Colonic mucosa (tissue), 4 donors: ENCODE measurements at regions not wholly inside any gene's neighbourhood (a gene's known extent, or its start where the extent isn't known, plus 50 kb on each side); places are given as distances from the start of the nearest gene placed in this dataset.
"Not testable (repeated sequence)": the region's sequence is repeated elsewhere in the genome, so short reads cannot be mapped to it uniquely, and the experiment has no call there.

ENCODE experiments used
- DNase-seq: peaks from one replicate; pipeline ENCODE4 v3.0.0-alpha.2; 2020
- H3K27ac ChIP-seq: fragments of 200-600 bp; one replicate; pipeline ENCODE4 v1.8.0; 2021
- H3K27me3 ChIP-seq: fragments of 200-600 bp; one replicate; pipeline ENCODE4 v1.8.0; 2021
- H3K36me3 ChIP-seq: fragments of 200-600 bp; one replicate; pipeline ENCODE4 v1.8.0; 2021
- H3K4me1 ChIP-seq: fragments of 200-600 bp; one replicate; pipeline ENCODE4 v1.8.0; 2021; ENCODE audit warnings: mild to moderate bottlenecking
- H3K4me3 ChIP-seq: fragments of 200-600 bp; one replicate; pipeline ENCODE4 v1.8.0; 2021
- H3K9ac ChIP-seq, 2 donors: one replicate each; pipeline ENCODE4 v1.7.0; 2013; ENCODE audit warnings: control low read depth in 2 of 2, low read depth in 2 of 2, low read length in 2 of 2
- H3K9me3 ChIP-seq: fragments of 200-600 bp; one replicate; pipeline ENCODE4 v1.8.0; 2021
- intact Hi-C: fragments of 100-400 bp; cut with DNase I; formaldehyde crosslinking; loops from one replicate; pipeline ENCODE4 v1.14.1; 2022
- donor health status: healthy.
- donor health status: DM: no; HTN: no; CAD: no.
- donor health status: DM: no; HTN: no; CAD: no.

GRCh38 chr3:75432885-75433284 lies 231.2 kb upstream of the FRG2C start:
- H3K36me3 ChIP-seq, H3K27me3 ChIP-seq, H3K4me3 ChIP-seq, intact Hi-C loops, H3K9me3 ChIP-seq, H3K27ac ChIP-seq, H3K4me1 ChIP-seq, H3K9ac ChIP-seq: not testable (repeated sequence)
- peak; percentile 33 for DNase-seq

- intact Hi-C loops, DNase-seq: not testable (repeated sequence)
Observed at GRCh38 chr3:75433295-75433694, 230.8 kb upstream of the FRG2C start.

GRCh38 chr3:75434276-75434912 lies 229.7 kb upstream of the FRG2C start:
- H3K27ac ChIP-seq, result peak overlapping the region; percentile 84
- H3K36me3 ChIP-seq, H3K9me3 ChIP-seq, intact Hi-C loops, H3K4me1 ChIP-seq, H3K27me3 ChIP-seq: not testable (repeated sequence)
- H3K4me3 ChIP-seq, result peak overlapping the region; percentile 76
- DNase-seq, result peak; percentile 30
- H3K9ac ChIP-seq, result peak overlapping the region; percentile 28 to 51

More at GRCh38 chr3:75433295-75433694, 230.8 kb upstream of the FRG2C start:
- H3K4me1 ChIP-seq, H3K4me3 ChIP-seq, H3K9ac ChIP-seq, H3K9me3 ChIP-seq, H3K27me3 ChIP-seq, H3K27ac ChIP-seq, H3K36me3 ChIP-seq: not testable (repeated sequence)

- H3K9me3 ChIP-seq, intact Hi-C loops, H3K4me1 ChIP-seq, H3K36me3 ChIP-seq, H3K27me3 ChIP-seq: not testable (repeated sequence)
- Histone ChIP-seq H3K27ac (peak overlapping the region; percentile 84), H3K9ac (peak overlapping the region; percentile 46 to 51), H3K4me3 (peak overlapping the region; percentile 76)
- peak; percentile 99 for DNase-seq
Observed at GRCh38 chr3:75434913-75435793, 229.0 kb upstream of the FRG2C start.

- peak overlapping the region; percentile 76 for H3K4me3 ChIP-seq
- H3K4me1 ChIP-seq, DNase-seq, H3K9me3 ChIP-seq, H3K36me3 ChIP-seq, intact Hi-C loops, H3K27me3 ChIP-seq: not testable (repeated sequence)
- peak overlapping the region; percentile 21 to 46 for H3K9ac ChIP-seq
- peak overlapping the region; percentile 76 for H3K27ac ChIP-seq
Observed at GRCh38 chr3:75435794-75436400, 228.2 kb upstream of the FRG2C start.

- H3K9ac ChIP-seq, H3K9me3 ChIP-seq, intact Hi-C loops, H3K4me1 ChIP-seq, H3K27ac ChIP-seq, DNase-seq, H3K36me3 ChIP-seq, H3K4me3 ChIP-seq, H3K27me3 ChIP-seq: not testable (repeated sequence)
Observed at GRCh38 chr3:75440986-75441385, 223.1 kb upstream of the FRG2C start.

GRCh38 chr3:75444634-75445033 lies 219.5 kb upstream of the FRG2C start:
- H3K4me3 ChIP-seq, DNase-seq, H3K9ac ChIP-seq, H3K9me3 ChIP-seq, intact Hi-C loops, H3K36me3 ChIP-seq, H3K27ac ChIP-seq, H3K4me1 ChIP-seq, H3K27me3 ChIP-seq: not testable (repeated sequence)

GRCh38 chr3:75445234-75445633 lies 218.9 kb upstream of the FRG2C start:
- H3K36me3 ChIP-seq, DNase-seq, H3K9me3 ChIP-seq, H3K27me3 ChIP-seq, intact Hi-C loops, H3K4me3 ChIP-seq, H3K9ac ChIP-seq, H3K4me1 ChIP-seq, H3K27ac ChIP-seq: not testable (repeated sequence)

GRCh38 chr3:75446948-75447347 lies 217.2 kb upstream of the FRG2C start:
- H3K9ac ChIP-seq, H3K27me3 ChIP-seq, H3K27ac ChIP-seq, H3K9me3 ChIP-seq, intact Hi-C loops, H3K4me1 ChIP-seq, DNase-seq, H3K36me3 ChIP-seq, H3K4me3 ChIP-seq: not testable (repeated sequence)

- H3K27ac ChIP-seq, H3K27me3 ChIP-seq, H3K9me3 ChIP-seq, H3K4me3 ChIP-seq, H3K4me1 ChIP-seq, intact Hi-C loops, DNase-seq, H3K36me3 ChIP-seq, H3K9ac ChIP-seq: not testable (repeated sequence)
Observed at GRCh38 chr3:75453328-75453727, 210.8 kb upstream of the FRG2C start.

- H3K36me3 ChIP-seq, H3K9ac ChIP-seq, H3K27me3 ChIP-seq, H3K9me3 ChIP-seq, H3K4me3 ChIP-seq, DNase-seq, H3K4me1 ChIP-seq, H3K27ac ChIP-seq, intact Hi-C loops: not testable (repeated sequence)
Observed at GRCh38 chr3:75453839-75454238, 210.3 kb upstream of the FRG2C start.

- intact Hi-C loops, H3K27ac ChIP-seq, H3K27me3 ChIP-seq, DNase-seq, H3K4me1 ChIP-seq, H3K36me3 ChIP-seq, H3K9ac ChIP-seq, H3K4me3 ChIP-seq, H3K9me3 ChIP-seq: not testable (repeated sequence)
Observed at GRCh38 chr3:75474530-75474929, 189.6 kb upstream of the FRG2C start.

GRCh38 chr3:75496600-75496999 lies 167.5 kb upstream of the FRG2C start:
- H3K9ac ChIP-seq, H3K4me3 ChIP-seq, H3K27me3 ChIP-seq, H3K36me3 ChIP-seq, H3K9me3 ChIP-seq, H3K4me1 ChIP-seq, DNase-seq, intact Hi-C loops, H3K27ac ChIP-seq: not testable (repeated sequence)
